ENCODE measurements at regions not wholly inside any gene's neighbourhood (a gene's known extent, or its start where the extent isn't known, plus 50 kb on each side); places are given as distances from the start of the nearest gene placed in this dataset.

- TF ChIP-seq CTCF (IDR thresholded peaks at IDR 0.05) (no peak), POLR2AphosphoS5 (IDR thresholded peaks at IDR 0.05) (no peak)
Measured at GRCh38 chr18:78891185-78891762, 88.3 kb upstream of the SALL3 start.
